GM21367 (cell line): ENCODE measurements at regions not wholly inside any gene's neighbourhood (a gene's known extent, or its start where the extent isn't known, plus 50 kb on each side); places are given as distances from the start of the nearest gene placed in this dataset.

Experiments used
- ATAC-seq: cut with Tn5 transposase; IDR thresholded peaks from one replicate; pipeline ENCODE4 v1.9.1; 2021; ENCODE audit not compliant: unreplicated experiment

DNA sequence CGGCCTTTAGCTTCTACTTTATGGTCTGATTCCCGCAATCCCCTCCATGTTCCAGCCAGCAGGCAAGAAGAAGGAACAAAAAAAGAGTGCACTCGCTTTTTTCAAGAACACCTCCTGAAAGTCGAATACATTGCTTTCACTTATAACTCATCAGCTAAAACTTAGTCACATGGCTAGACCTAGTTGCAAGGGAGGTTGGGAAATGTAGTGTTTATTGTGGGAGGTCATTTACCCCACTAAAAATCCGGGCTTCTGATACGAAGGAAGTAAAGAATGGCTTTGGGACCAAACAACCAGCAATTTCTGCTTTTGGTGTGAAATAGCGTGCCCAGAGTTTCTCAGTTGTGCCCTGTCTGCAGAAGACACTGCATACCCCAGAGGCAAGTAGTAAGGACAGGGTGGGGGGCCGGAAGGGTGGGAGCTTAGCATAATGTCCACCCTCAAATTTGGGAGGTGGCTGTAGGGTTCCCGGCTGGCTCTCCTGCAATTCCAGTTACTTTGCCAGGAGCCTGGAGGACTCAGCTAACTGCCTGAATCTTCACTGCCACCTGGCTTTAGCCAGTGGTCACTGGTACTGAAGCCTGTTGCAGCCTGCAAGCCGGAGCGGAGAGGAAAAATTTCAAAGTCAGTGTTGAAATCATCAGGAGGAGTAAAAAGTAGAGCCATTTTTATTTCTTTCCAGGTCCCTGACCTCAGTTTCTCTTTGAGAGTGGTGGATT, 57.7 kb upstream of the F3 start:
- ATAC-seq, result no peak

GRCh38 chr1:94597701-94598100, 56.1 kb upstream of the F3 start:
- no peak for ATAC-seq

DNA sequence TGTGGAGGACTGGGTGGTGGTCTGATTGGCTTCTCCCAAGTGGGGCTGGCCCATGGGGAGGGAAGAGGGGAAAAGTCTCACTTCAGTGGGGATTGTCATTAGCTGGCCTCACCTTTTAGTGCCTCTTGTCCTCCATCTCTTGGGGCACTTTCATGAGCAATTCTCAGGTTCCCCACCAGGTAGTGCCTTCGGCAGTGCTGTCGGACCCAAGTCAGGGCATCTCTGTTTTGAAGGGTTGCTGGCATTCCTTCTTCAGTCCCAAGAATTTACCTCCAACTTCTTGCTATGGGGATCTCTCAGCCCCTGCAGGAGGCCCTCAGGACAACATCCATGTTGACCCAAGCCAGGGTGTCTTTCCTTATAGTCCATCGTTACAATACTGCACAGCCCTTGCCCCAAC, 54.7 kb upstream of the F3 start:
- no peak for ATAC-seq

DNA sequence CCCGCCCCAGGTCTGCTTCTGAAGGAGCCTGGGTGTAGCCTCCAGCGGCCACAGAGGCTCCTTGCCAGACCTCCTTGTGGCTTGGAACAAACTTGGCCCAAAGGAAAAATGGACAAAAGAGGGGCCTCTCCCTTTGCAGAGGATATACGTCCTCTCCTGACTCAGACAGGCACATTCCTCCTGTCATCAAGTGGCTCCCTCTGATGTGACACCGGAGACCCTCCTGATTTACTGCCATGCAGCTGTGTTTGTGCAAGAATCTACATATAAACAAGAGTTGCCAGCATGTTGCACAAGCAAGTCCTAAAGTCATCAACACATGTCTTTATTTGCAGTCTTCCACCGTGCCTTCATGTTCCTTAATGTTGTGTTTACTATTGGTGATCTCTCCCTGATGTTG, 54.1 kb upstream of the F3 start:
- no peak for ATAC-seq

- no peak for ATAC-seq
Measured at GRCh38 chr1:94593611-94594010, 52.1 kb upstream of the F3 start.

DNA sequence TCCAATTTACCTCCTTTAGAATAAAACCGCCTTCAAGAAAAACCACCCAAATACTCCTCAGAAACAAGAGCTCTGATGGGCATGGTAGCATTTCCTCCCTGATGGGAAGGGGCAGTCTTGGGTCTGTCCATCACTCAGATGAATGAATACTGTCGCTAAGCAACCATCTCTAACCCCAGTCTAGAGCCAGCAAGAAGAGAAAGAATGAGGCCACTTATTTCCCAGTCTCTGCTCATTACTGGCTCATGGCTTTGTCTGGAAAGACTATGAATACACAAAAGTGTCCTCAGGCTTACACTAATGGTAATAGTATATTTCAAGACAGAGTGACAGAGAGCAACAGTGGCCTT, 51.0 kb upstream of the F3 start:
- no peak for ATAC-seq

DNA sequence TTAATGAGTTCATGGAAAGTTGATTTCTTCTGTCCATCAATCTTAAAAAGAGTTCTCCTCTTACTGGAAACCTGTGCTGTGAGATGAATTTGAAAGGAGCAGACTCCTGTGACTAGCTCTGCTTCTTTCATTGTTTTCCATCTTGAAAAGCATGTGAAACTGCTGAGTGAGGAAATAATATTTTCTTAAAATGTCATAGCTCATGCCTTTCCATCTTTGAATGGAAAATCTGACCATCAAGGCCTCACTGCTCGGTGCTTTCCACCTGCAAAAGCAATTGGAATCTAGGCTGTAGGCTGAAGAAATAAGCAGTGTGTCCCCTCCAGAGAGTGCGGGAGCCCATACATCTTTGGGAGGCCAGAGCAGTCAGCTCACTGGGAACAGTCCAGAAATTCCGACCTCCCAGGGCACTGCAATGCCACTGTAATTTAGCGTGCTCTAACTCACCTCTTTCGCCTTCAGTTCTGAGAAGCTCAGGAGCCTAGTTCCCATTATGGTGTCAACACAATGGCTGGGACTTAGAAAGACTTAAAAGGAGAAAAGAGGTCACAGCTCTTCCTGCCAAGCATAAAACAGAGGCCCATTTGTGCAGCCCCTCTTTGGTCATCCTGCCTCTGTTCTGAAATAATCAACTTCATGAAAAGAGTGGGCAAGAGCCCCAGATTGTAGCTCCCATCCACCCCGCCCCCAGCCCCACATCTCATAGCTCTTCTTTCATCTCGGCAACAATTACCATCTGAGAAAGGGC, 50.4 kb upstream of the F3 start:
- ATAC-seq, result no peak
